Endodermal cell (in vitro differentiated cells): ENCODE measurements at regions not wholly inside any gene's neighbourhood (a gene's known extent, or its start where the extent isn't known, plus 50 kb on each side); places are given as distances from the start of the nearest gene placed in this dataset.

Source experiments
- DNase-seq: peaks from one replicate; pipeline ENCODE4 v3.0.0-alpha.2; 2017
- H3K27ac ChIP-seq: 2 replicates; pipeline ENCODE4 v1.5.1; 2013; ENCODE audit warnings: mild to moderate bottlenecking, low read depth, low read length, moderate library complexity
- H3K27me3 ChIP-seq: 2 replicates; pipeline ENCODE4 v1.6.1; 2013; ENCODE audit warnings: mild to moderate bottlenecking, low read length, moderate library complexity; ENCODE audit not compliant: insufficient read depth, control insufficient read depth, poor library complexity, severe bottlenecking
- H3K36me3 ChIP-seq: 2 replicates; pipeline ENCODE4 v1.7.0; 2013; ENCODE audit warnings: mild to moderate bottlenecking, low read length, moderate library complexity; ENCODE audit not compliant: control insufficient read depth, insufficient read depth
- H3K4me1 ChIP-seq: one replicate; pipeline ENCODE4 v1.7.0; 2013; ENCODE audit warnings: low read length; ENCODE audit not compliant: control insufficient read depth, insufficient read depth
- H3K4me3 ChIP-seq: 2 replicates; pipeline ENCODE4 v1.5.1; 2013; ENCODE audit warnings: mild to moderate bottlenecking, low read length, moderate library complexity
- H3K9ac ChIP-seq: 2 replicates; pipeline ENCODE4 v1.6.1; 2013; ENCODE audit warnings: mild to moderate bottlenecking, low read length, moderate library complexity; ENCODE audit not compliant: poor library complexity, severe bottlenecking; ENCODE audit errors: extremely low read depth
- H3K9me3 ChIP-seq: 2 replicates; pipeline ENCODE4 v1.6.1; 2013; ENCODE audit warnings: mild to moderate bottlenecking, low read length, moderate library complexity; ENCODE audit not compliant: control insufficient read depth
- H3K27ac Mint-ChIP-seq: 2 replicates; pipeline ENCODE4 v1.8.0; 2020; ENCODE audit warnings: mixed read lengths
- H3K27me3 Mint-ChIP-seq: 2 replicates; pipeline ENCODE4 v1.8.0; 2021; ENCODE audit warnings: mild to moderate bottlenecking, mixed read lengths; ENCODE audit not compliant: insufficient read depth
- H3K36me3 Mint-ChIP-seq: 2 replicates; pipeline ENCODE4 v1.8.0; 2020; ENCODE audit warnings: low read depth, mixed read lengths
- H3K4me1 Mint-ChIP-seq: 2 replicates; pipeline ENCODE4 v1.8.0; 2020; ENCODE audit warnings: mixed read lengths
- H3K4me3 Mint-ChIP-seq: 2 replicates; pipeline ENCODE4 v1.8.0; 2020; ENCODE audit warnings: mild to moderate bottlenecking, moderate library complexity, mixed read lengths
- H3K9me3 Mint-ChIP-seq: 2 replicates; pipeline ENCODE4 v1.8.0; 2020; ENCODE audit warnings: mild to moderate bottlenecking, mixed read lengths
- WGBS, 2 experiments: methylation state at CpG; one replicate each; pipeline versions ENCODE4 v1.1.5 to v1.1.7; 2013; ENCODE audit warnings: missing lambda C conversion rate in 2 of 2, mixed read lengths in 1 of 2; ENCODE audit not compliant: insufficient coverage in 1 of 2, insufficient read length in 1 of 2; 5-methylcytosine and 5-hydroxymethylcytosine counted together
- TF ChIP-seq, protein P1 (sequence below): fragments of 200-600 bp; sonication (generic); conservative IDR thresholded peaks from 2 replicates; pipeline ENCODE4 v1.5.0; 2021; ENCODE audit warnings: antibody characterized with exemption, mild to moderate bottlenecking

GRCh38 chr7:106450716-106451115, 165.9 kb upstream of the NAMPT start:
- no peak overlapping the region for H3K9ac ChIP-seq
- H3K27ac Mint-ChIP-seq, result no peak overlapping the region
- H3K4me3 Mint-ChIP-seq, result no peak overlapping the region
- H3K4me3 ChIP-seq, result no peak overlapping the region
- WGBS, 2 experiments, result 90 to 92% methylated on average over 3 of the region's 3 CpGs
- H3K36me3 Mint-ChIP-seq, result peaks cover 20% of the 10 kb centered on the region
- no peaks in the 10 kb centered on the region for H3K27me3 ChIP-seq
- H3K9me3 Mint-ChIP-seq, result peaks cover 47% of the 10 kb centered on the region
- H3K36me3 ChIP-seq, result no peaks in the 10 kb centered on the region
- H3K9me3 ChIP-seq, result peaks cover 58% of the 10 kb centered on the region
- H3K27ac ChIP-seq, result no peak overlapping the region
- no peaks in the 10 kb centered on the region for H3K27me3 Mint-ChIP-seq
- no peaks in the 10 kb centered on the region for H3K4me1 Mint-ChIP-seq
- TF ChIP-seq, protein P1, sequence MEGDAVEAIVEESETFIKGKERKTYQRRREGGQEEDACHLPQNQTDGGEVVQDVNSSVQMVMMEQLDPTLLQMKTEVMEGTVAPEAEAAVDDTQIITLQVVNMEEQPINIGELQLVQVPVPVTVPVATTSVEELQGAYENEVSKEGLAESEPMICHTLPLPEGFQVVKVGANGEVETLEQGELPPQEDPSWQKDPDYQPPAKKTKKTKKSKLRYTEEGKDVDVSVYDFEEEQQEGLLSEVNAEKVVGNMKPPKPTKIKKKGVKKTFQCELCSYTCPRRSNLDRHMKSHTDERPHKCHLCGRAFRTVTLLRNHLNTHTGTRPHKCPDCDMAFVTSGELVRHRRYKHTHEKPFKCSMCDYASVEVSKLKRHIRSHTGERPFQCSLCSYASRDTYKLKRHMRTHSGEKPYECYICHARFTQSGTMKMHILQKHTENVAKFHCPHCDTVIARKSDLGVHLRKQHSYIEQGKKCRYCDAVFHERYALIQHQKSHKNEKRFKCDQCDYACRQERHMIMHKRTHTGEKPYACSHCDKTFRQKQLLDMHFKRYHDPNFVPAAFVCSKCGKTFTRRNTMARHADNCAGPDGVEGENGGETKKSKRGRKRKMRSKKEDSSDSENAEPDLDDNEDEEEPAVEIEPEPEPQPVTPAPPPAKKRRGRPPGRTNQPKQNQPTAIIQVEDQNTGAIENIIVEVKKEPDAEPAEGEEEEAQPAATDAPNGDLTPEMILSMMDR, result no peak
- no peak for DNase-seq
- H3K4me1 ChIP-seq, result no peaks in the 10 kb centered on the region

GRCh38 chr7:106448992-106449859, 164.4 kb upstream of the NAMPT start:
- WGBS, 2 experiments, result 89 to 95% methylated on average over 2 to 7 of the region's 7 CpGs
- no peaks in the 10 kb centered on the region for H3K4me1 Mint-ChIP-seq
- TF ChIP-seq, protein P1, result no peak
- H3K27ac ChIP-seq, result no peak overlapping the region
- peaks cover 20% of the 10 kb centered on the region for H3K36me3 Mint-ChIP-seq
- H3K9me3 Mint-ChIP-seq, result peaks cover 38% of the 10 kb centered on the region
- H3K9me3 ChIP-seq, result peaks cover 47% of the 10 kb centered on the region
- no peak overlapping the region for H3K27ac Mint-ChIP-seq
- no peaks in the 10 kb centered on the region for H3K27me3 Mint-ChIP-seq
- H3K27me3 ChIP-seq, result no peaks in the 10 kb centered on the region
- H3K9ac ChIP-seq, result no peak overlapping the region
- no peak overlapping the region for H3K4me3 ChIP-seq
- no peaks in the 10 kb centered on the region for H3K36me3 ChIP-seq
- no peaks in the 10 kb centered on the region for H3K4me1 ChIP-seq
- DNase-seq, result no peak
- H3K4me3 Mint-ChIP-seq, result no peak overlapping the region

GRCh38 chr7:106448346-106448991, 163.7 kb upstream of the NAMPT start:
- no peak for DNase-seq
- no peaks in the 10 kb centered on the region for H3K27me3 Mint-ChIP-seq
- no peaks in the 10 kb centered on the region for H3K4me1 ChIP-seq
- 100% methylated on average over 1 of the region's 1 CpG; no CpG with 5 or more reads in 1 of the 2 experiments for WGBS, 2 experiments
- H3K9ac ChIP-seq, result no peak overlapping the region
- H3K36me3 ChIP-seq, result no peaks in the 10 kb centered on the region
- H3K27me3 ChIP-seq, result no peaks in the 10 kb centered on the region
- H3K36me3 Mint-ChIP-seq, result peaks cover 20% of the 10 kb centered on the region
- H3K9me3 ChIP-seq, result peaks cover 41% of the 10 kb centered on the region
- peaks cover 34% of the 10 kb centered on the region for H3K9me3 Mint-ChIP-seq
- TF ChIP-seq, protein P1, result no peak
- H3K27ac ChIP-seq, result no peak overlapping the region
- no peak overlapping the region for H3K4me3 Mint-ChIP-seq
- H3K4me1 Mint-ChIP-seq, result no peaks in the 10 kb centered on the region
- H3K4me3 ChIP-seq, result no peak overlapping the region
- no peak overlapping the region for H3K27ac Mint-ChIP-seq
